G401.6 (cell line): ENCODE measurements at regions not wholly inside any gene's neighbourhood (a gene's known extent, or its start where the extent isn't known, plus 50 kb on each side); places are given as distances from the start of the nearest gene placed in this dataset.
"Not testable (repeated sequence)": the region's sequence is repeated elsewhere in the genome, so short reads cannot be mapped to it uniquely, and the experiment has no call there.

ENCODE experiments used
- FAIRE-seq: peaks from 2 replicates; lab custom pipeline; 2012; peaks lifted over from hg19 to GRCh38; lab: Jason Lieb, UNC

DNA sequence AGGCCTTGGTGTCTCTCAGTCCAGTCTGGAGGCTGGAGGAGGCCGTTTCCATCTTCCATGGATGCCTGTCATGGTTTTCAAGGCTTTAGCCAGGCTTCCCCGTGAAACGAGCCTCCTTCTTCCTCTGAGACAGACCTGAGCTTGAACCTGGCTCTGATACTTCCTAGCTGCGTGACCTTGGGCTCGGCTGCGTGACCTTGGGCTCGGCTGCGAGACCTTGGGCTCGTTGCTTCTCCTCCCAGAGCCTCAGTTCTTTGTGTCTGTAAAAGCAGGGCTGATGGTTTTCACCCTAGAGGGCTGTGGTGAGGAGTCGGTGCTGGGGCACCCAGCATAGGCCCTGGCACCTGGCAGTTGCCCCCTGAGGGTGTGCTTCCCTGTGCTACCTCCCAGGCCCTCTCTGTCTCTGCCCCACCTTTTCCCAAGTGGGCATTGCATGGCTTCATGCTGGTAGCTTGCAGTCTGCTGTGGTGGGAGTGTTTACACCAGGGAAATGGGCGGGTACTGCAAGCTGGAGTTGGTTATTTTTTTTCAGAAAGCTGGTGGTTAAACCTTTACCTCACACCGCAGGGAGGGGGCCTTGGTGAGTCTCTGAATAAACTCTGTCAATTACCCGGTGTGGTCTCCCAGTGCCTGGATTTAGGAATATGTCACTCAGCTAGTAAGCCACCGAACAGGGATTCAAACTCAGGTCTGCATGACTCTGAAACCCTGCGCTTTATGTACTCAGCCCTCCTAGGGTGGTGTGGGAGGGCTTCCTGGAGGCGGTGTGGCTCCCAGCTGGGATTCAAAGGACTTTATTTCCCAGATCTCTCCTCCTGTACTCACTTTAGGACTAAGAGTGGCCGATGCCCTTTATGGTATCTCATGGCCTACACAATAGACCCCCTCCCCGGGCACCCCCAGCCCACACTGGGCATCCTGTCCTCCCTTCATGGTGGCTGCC is 129.0 kb upstream of the CIBAR2 start:
- FAIRE-seq: no peak

DNA sequence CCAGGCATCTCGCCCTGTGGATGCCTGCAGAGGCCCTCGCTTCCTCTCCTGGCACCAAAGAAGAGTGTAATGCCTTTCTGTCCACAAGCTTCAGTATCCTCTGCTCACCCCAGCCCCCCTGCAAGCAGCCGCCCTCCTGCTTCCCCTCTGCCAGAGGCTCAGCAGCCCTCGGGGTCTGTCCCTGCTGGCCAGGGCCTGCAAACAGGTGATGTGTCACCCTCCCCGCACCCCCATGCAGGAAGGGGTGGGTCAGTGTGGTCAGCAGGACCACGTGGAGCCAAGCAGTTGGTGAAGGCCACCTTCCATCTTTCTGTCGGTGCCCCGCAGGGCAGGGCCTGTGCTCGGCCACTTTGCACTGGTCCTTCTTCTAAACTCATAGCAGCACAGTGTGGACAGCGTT is 129.9 kb upstream of the CIBAR2 start:
- FAIRE-seq: no peak

DNA sequence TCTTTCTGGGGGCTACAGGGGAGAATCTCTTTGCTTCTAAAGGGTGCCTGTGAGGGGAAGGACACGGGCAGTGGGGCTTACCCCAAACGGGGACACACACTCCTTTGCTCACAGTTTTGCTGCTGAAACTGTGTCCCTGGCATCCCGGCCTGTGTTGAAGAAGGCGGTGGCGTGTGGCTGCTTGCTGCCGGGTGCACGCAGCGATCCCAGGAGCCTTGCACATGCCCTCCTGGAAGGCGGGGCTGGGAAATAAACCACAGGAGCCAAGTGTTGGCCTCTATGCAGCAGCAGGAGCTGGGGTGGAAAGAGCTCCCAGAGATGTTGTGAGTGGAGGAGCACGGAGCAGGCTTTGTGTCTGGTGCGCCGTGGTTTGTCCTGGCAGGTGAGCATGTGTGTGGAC is 131.0 kb upstream of the CIBAR2 start:
- no peak for FAIRE-seq

DNA sequence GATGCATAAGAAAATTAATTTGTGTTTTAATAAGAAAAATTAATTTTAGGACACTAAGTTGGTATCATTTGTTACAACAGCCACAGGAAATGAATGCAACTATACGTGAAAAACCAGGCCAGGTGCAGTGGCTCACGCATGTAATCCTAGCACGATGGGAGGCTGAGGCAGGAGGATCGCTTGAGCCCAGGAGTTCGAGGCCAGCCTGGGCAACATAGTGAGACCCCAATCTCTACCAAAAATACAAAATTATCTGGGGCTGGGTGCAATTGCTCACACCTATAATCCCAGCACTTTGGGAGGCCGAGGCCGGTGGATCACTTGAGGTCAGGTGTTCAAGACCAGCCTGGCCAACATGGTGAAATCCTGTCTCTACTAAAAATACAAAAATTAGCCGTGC is 132.2 kb upstream of the CIBAR2 start:
- FAIRE-seq: not testable (repeated sequence)

DNA sequence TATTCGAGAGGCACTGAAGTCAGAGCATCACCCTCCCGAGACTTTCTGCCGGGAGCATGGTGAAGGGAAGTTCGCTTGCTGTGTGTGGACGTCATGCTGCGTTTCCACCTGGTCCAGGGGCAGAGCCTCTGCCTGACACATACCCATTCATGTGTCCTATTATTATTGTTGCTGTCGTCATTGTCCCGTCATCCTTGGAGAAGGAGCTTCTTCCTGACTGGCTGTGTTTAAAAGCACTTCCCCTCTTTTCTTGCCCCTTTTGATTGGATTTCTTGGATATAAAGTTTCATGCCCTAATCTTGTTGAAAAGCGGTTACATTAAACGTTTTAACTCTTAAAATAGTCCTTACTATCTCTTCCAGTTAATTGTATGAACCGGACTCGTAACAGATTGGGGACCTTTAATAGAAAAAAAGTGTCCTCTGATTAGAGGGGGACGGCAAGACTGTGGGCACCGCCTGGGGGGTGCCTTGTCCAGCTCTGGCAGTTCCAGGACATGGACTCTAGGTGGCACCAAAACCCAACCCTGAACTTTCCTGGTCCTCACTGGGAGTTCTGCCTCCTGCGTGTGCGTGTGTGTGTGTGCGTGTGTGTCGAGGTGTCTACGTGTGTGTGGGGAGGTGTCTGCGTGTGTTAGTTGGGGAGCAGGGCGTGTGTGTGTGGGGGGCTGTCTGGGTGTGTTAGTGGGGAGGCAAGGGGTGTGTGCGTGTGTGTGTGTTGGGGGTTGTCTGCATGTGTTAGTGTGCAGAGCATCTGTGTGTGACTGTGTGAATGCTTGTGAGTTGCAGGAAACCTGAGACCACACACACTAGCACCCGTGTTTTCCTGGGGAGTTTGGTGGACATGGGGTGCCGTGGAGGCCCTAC is 133.3 kb upstream of the CIBAR2 start:
- no peak for FAIRE-seq

DNA sequence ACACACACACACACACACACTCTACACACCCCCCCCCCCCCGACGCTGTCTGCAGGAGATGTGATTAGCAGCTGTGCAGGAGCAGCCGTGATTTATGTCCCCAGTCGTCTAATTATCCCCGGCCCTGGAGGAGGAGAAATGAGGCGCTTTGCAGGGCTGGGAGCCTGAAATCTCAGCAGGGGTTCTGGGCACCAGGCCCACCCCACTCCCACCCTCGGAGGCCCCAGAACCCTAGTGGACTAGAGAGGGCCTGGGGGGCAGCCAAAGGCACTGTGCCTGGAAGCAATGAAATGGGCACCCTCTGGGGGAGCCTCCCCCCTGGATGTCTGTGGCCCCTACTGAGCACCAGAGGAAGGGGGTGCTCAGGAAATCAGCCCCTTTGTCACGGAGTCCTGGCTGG is 134.2 kb upstream of the CIBAR2 start:
- FAIRE-seq: no peak

DNA sequence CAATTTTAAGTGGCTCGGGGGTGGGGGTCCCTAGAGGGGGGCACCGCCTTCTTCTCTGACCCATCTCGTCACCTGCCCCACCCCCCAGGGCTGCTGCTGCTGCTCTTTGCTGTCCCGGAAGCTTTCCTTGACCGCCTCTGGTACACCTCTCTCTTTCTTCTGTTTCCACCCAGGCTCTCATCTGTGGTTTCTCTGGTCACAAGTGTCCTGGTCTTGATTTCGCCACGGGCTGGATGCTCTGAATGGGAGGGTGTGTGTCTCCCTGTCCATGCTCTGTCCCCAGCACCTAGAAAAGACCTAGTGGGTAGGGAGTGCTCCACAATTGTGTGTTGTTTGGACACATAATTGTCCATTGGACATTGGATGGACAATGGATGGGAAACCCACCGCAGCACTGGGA is 134.7 kb upstream of the CIBAR2 start:
- FAIRE-seq: no peak

DNA sequence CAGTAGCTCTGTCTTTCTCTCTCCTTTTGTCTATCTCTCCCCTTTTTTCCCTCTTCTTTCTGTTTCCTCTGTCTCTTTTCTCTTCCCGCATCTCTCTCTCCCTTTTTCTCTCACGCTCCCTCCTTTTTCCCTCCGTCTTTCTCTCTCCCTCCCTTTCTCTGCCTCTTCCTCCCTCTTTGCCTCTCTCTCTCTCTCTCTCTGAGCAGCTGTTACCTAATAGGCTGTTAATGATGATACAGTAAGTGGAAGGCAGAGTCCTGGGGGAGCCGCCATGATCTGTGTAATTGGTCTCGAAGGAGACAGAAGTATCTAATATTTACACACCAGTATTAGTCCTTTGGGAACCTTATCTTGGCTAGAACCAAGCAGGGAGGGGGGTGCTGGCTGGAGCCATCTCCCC is 136.1 kb upstream of the CIBAR2 start:
- FAIRE-seq: no peak

DNA sequence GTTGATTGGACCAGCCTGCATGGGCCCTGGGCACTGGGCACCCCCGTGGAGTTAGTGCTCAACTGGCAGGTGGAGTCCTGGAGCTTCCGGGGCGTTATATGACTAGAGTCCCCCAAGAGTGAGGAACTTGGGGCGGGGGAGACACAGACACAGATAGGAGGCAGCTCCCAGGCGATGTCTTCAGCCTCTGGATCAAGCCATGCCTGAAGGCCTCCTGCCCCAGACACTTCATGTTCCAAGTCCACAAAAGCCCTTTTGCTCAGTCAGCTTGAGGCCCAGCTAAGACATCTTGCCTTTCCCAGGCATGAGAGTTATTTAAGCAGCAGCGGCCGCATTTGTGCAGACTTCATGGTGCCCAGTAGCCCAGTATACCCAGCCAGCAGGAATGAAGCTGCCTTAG is 136.6 kb upstream of the CIBAR2 start:
- no peak for FAIRE-seq

DNA sequence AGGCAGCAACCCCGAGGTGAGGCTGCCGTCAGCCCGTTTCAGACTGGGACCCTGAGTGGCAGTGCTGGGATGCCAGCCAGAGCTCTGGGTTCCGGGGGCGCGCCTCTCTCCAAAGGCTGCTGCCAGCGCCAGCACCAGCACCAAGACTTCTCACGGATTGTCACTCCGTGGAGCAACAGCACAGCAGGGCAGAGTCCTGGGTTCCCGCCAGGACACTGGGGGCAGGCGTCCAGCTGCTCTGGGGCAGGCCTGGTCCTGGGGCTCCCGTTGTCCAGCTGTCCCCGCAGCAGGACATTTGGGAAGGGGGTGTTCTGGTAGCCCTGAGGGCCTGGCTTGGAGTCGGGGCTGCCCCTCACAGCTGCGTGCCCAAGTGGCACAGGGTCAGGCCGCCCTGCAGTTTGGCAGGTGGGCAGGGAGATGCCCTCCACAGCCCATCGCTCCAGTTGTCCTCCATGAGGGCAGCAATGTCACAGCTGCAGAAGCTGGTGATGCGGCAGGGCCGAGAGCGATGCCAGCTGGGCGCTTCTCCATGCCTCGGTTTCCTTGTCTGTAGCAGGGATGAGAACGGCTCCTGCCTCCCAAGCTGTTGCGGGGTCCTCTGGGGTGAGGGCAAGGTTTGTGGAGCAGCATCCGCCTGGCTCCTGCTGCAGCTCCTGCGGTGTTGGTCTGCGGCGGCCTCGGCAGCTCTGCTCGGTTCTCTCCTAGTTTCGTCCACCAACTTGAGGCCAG is 137.3 kb upstream of the CIBAR2 start:
- no peak for FAIRE-seq

DNA sequence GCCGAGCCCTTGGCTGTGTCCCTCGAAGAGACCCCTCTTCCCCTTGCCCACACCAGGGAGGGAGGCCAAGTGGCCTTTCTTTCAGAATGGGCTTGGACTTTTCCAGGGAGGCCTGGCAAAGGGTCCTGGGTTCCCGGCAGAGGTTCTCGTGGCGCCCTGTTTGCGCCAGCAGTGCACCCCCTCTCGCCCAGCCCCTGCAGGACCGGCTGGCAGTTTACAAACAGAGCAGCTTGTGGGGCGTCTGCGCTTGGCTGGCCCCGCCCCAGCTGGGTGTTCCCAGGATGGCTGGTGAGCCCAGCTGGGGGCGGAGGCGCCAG is 137.8 kb upstream of the CIBAR2 start:
- FAIRE-seq: no peak

DNA sequence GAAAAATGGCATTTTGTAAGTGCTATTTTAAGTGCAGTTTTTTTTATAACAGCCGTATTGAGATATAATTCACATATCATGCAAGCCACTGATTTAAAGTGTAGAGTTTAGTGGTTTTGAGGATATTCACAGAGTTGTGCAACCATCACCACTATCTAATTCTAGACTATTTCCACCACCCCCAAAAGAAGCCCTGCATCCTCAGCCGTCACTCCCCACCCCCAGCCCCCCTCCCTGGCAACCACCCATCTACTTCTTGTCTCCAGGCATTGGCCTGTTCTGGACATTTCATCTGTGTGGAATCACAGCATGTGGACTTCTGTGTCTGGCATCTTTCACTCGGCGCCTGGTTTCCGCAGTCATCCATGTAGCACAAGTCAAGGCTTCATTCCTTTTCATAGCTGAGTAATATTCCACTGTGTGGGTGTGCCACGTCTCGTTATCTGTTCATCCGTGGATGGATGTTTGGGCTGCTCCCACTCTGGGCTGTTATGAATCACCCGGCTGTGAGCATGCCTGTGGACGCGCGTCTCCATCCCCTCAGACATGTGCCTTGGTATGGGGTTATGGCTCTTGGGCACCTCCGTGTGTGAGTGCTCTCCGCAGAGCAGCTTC is 138.4 kb upstream of the CIBAR2 start:
- no peak for FAIRE-seq

DNA sequence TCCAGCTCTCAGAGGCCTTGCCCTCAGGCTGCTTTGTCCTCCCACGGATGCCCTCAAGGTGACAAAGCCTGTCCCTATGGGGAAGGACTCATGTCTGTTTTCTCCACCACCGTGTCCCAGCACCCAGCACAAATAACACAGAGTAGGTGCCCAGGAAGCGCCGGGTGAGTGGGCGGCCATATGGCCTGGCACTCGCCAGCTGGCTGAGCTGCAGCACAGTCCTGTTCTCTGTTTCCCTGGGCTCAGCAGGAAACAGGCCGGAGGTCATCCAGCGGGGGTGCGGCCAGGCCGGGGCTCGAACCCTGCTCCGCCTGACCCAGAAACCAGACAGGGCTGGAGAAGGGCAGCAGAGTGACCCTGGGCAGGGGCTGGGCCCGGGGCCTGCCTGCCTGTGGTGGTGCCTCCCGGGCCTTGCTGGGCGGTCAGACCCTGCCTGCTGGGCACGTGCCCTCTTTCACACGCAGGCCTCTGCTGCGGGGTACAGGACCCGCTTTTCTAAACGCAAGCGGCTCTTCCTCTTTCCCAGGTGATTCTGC is 139.0 kb upstream of the CIBAR2 start:
- no peak for FAIRE-seq

DNA sequence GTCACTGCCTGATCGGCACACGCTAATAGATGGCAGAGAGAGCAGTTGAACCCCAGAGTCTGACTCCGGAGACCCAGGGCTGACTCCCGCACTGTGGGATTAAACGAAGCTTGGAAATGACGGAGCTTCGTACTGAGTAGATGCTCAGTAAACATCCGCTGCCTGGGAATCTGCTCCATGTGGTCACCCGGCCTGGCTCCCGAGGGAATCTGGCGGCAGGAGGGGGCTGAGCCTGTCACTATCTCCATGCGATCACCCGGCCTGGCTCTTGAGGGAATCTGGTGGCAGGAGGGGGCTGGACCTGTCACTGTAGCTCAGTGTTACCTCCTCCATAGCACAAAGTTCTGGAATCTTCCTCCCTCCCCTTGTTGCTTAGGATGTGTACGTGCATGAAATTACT is 139.7 kb upstream of the CIBAR2 start:
- FAIRE-seq: no peak

DNA sequence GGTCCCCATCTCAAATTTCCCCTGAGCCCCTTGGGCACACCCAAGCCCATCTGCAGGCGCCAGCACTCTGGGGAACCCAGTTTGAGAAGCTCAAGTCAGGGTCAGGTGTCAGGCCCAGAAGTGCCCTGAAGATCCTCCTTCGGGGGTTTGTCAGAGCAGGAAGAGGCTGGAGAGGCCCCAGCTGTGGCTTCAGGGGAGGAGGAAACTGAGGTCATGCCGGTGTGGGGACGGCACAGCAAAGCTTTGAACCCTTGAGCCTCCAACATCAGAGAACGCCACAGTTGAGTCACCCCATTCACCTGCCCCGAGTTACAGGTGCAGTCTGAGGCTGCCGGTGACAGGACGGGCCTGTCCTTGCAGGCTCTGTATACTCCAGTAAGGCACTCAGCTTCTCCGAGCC is 140.2 kb upstream of the CIBAR2 start:
- FAIRE-seq: no peak

DNA sequence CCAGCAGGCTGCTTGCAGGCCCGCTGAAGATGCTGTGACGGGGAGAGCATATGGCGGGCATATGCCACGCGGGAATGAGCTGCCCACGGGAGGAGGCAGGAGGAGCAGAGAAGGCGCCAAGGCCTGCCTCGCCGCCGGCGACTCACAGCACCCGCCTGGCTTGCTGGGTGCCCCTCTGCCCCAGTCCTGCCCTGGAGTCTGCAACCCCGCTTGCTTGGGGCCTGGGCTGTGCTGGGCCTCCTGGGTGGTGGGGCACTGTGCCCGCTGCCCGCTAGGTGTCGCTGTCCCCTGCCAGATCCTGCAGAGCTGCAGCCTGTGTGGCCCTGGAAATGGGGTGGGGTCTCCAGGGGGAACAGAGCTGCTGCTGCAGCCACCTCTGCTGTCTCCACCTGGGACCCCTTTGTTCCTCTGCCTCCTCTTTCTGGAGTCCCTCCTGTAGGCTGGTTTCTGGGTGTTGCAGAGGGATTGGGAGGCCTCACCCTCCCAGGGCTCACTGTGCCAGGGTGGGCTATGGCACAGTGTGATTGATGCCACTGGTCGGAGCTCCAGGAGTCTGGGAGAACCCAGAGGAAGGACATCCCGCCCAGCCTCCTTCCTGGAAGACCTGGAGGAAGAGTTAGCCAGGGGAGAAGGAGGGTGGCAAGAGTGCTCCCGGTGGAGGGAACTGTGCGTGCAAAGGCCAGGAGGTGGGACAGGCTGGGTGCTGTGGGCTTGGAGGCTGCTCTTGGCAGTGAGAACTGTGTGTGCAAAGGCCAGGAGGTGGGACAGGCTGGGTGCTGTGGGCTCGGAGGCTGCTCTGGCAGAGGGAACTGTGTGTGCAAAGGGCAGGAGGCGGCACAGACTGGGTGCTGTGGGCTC is 141.0 kb upstream of the CIBAR2 start:
- FAIRE-seq: no peak

DNA sequence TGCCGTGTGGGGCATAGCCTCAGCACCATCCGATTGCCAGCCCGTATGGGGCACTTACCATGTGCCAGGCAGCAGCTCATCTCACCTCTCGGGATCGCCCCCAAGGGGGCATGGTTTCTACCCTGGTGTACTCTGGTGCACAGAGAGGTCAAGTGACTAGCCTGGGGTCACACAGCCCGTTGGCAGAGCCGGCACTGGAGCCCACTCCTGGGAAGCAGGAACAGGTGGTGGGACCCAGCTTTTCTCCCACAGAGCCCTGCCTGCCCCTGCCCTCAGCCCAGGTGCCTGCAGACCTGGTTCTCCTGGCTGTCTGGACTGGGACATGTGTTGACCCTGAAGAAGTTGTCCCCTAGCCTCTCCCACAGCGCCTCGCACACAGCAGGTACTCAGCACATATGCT is 141.8 kb upstream of the CIBAR2 start:
- no peak for FAIRE-seq

DNA sequence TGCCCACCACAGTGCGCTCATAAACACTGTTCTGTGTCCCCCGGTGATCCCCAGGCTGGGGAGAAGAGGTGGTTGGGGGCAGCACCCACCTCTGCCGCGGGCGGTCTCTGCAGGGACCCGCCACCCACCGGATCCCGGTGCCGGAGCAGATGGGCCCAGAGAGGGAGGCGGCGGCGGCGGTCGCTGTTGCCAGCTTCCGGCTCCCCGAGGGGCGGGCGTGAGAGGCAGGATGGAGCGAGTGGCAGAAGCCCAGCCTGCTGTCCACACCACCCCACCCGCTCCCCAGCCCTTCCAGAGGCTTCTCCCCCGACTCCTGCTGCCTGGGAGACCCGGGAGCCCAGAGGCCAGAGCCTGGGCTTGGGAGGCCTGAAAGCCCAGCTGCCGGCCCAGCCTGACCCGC is 142.6 kb upstream of the CIBAR2 start:
- no peak for FAIRE-seq

DNA sequence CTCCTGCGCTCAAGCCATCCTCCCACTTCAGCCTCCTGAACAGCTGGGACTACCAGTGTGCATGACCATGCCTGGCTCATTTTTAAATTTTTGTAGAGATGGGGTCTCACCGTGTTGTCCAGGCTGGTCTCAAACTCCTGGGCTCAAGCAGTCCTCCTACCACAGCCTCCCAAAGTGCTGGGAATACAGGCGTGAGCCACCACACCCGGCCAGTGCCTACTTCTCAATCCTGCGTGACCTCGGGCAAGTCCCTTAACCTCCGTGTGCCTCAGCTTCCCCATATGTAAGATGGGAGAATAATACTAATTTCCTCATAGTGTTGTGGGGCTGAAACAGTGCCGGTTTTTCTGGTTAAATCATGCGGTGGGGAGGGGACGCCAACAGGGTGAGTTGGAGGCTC is 143.5 kb upstream of the CIBAR2 start:
- no peak for FAIRE-seq

DNA sequence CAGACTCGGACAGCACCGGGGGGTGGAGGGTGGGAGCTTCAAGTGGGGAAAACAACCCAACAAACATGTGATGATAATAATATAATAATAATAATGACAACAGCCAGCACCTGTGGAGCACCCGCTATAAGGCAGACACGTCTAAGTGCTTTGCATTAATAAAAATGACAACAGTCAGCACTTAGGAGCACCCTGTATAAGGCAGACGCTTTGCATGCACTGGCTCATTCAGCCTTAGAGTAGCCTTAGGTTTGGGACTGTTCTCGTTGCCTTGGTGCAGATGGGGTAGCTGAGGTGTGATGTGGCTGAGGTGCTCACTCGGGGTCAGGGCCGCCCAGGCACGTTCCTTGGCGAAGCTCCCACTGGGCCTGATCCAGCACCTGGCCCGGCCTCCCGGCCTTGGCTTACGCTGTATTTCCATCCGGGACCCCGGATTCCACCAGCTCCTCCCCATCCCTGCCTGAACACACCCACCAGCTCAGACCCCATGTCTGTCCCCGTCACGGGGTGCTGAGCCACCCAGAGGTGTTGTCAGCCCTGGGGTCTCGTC is 144.0 kb upstream of the CIBAR2 start:
- no peak for FAIRE-seq

DNA sequence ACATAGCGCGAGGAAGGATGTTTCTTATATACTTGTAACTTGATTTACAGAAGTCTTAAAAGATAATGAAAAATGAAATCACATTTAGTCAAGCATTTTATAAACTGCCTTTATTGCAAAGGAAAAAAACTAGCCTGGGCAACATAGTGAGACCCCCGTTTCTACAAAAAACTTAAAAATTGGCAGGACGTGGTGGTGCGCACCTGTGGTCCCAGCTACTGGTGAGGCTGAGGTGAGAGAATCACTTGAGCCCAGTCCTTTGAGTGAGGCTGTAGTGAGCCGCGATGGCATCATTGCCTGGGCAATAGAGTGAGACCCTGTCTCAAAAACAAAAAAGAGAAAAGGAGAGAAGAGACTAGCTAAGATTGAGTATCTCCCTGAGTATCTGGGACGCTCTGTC is 145.2 kb upstream of the CIBAR2 start:
- FAIRE-seq: no peak
